Hepatocyte (in vitro differentiated cells): ENCODE measurements at regions not wholly inside any gene's neighbourhood (a gene's known extent, or its start where the extent isn't known, plus 50 kb on each side); places are given as distances from the start of the nearest gene placed in this dataset.

Source experiments
- CTCF ChIP-seq: fragments of 200-600 bp; sonication (generic); IDR thresholded peaks from 2 replicates; pipeline ENCODE4 v1.5.1; 2016; ENCODE audit warnings: antibody characterized with exemption, mild to moderate bottlenecking; ENCODE audit not compliant: poor library complexity
- EZH2 ChIP-seq: fragments of 200-600 bp; sonication (generic); IDR thresholded peaks from 2 replicates; pipeline ENCODE4 v1.6.1; 2016; ENCODE audit warnings: antibody characterized with exemption, mild to moderate bottlenecking, borderline replicate concordance
- EZH2phosphoT487 ChIP-seq: fragments of 200-600 bp; sonication (generic); IDR thresholded peaks from one replicate; pipeline ENCODE4 v1.6.1; 2018; ENCODE audit warnings: antibody characterized with exemption, mild to moderate bottlenecking, low read depth, moderate library complexity; ENCODE audit not compliant: unreplicated experiment, severe bottlenecking

- TF ChIP-seq CTCF: no peak
- no peak for TF ChIP-seq EZH2
- no peak for TF ChIP-seq EZH2phosphoT487
Measured at GRCh38 chr11:130798801-130799200, 117.5 kb downstream of the SNX19 start.
